NCI-H1694 (cell line): ENCODE measurements at regions not wholly inside any gene's neighbourhood (a gene's known extent, or its start where the extent isn't known, plus 50 kb on each side); places are given as distances from the start of the nearest gene placed in this dataset.
"Not testable (repeated sequence)": the region's sequence is repeated elsewhere in the genome, so short reads cannot be mapped to it uniquely, and the experiment has no call there.

Experiments used
- DNase-seq: peaks from one replicate; lab custom pipeline; 2025; lab: John Stamatoyannopoulos, UW

GRCh38 chr12:91887957-91888356 is 257.7 kb downstream of the BTG1 start:
- DNase-seq, result no peak

GRCh38 chr12:91885851-91886731 is 259.6 kb downstream of the BTG1 start:
- no peak for DNase-seq

GRCh38 chr12:91884230-91884629 is 261.4 kb downstream of the BTG1 start:
- no peak for DNase-seq

- DNase-seq, result no peak
These were observed 261.8 kb downstream of the BTG1 start for GRCh38 chr12:91883811-91884210.

- no peak for DNase-seq
These were observed 262.7 kb downstream of the BTG1 start for GRCh38 chr12:91882910-91883309.

- DNase-seq, result no peak
These were observed 265.1 kb downstream of the BTG1 start for GRCh38 chr12:91880528-91880927.

GRCh38 chr12:91877456-91878235 is 268.0 kb downstream of the BTG1 start:
- no peak for DNase-seq

- no peak for DNase-seq
These were observed 268.6 kb downstream of the BTG1 start for GRCh38 chr12:91877022-91877421.

GRCh38 chr12:91875671-91876070 is 270.0 kb downstream of the BTG1 start:
- DNase-seq, result not testable (repeated sequence)

GRCh38 chr12:91874086-91874865 is 271.4 kb downstream of the BTG1 start:
- no peak for DNase-seq

GRCh38 chr12:91871751-91872150 is 273.9 kb downstream of the BTG1 start:
- DNase-seq, result no peak

- no peak for DNase-seq
These were observed 274.6 kb downstream of the BTG1 start for GRCh38 chr12:91870872-91871707.

- no peak for DNase-seq
These were observed 277.6 kb downstream of the BTG1 start for GRCh38 chr12:91868054-91868453.

- DNase-seq, result no peak
These were observed 279.1 kb downstream of the BTG1 start for GRCh38 chr12:91866566-91866965.

- DNase-seq, result no peak
These were observed 281.9 kb downstream of the BTG1 start for GRCh38 chr12:91863702-91864101.

- DNase-seq, result no peak
These were observed 284.1 kb downstream of the BTG1 start for GRCh38 chr12:91861554-91861953.

GRCh38 chr12:91859347-91859746 is 286.3 kb downstream of the BTG1 start:
- no peak for DNase-seq

GRCh38 chr12:91857813-91858542 is 287.7 kb downstream of the BTG1 start:
- DNase-seq, result no peak

GRCh38 chr12:91854725-91855124 is 290.9 kb downstream of the BTG1 start:
- no peak for DNase-seq

- no peak for DNase-seq
These were observed 292.1 kb downstream of the BTG1 start for GRCh38 chr12:91853350-91854127.
